Activated CD4-positive, alpha-beta T cell treated with anti-CD3 and anti-CD28 coated beads, Interleukin-2, amount 50 U/mL, for 4 hours (primary cell): ENCODE measurements at regions not wholly inside any gene's neighbourhood (a gene's known extent, or its start where the extent isn't known, plus 50 kb on each side); places are given as distances from the start of the nearest gene placed in this dataset.
"Not testable (repeated sequence)": the region's sequence is repeated elsewhere in the genome, so short reads cannot be mapped to it uniquely, and the experiment has no call there.

Experiments used
- DNase-seq, 2 experiments: peaks; one replicate each; pipeline ENCODE4 v3.0.0-alpha.2; 2020

DNA sequence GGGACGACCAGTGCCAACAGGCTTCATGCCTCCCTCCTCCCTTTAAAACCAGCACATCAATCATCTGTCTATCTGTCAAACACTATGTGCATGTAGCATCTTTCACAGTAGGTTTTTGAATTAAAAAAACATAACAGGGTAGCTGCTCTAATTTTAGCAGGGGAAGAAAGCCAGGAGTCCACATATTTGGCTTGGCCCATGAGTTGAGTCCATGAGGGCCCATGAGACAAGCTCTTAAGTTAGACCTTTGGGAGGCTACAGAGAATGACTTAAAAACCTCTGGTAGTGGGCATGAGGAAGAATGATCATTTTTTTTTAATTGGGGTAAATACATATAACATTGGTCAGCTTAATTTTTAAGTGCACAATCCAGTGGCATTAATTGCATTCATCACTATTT, 194.9 kb downstream of the UTRN start:
- DNase-seq, result no peak

DNA sequence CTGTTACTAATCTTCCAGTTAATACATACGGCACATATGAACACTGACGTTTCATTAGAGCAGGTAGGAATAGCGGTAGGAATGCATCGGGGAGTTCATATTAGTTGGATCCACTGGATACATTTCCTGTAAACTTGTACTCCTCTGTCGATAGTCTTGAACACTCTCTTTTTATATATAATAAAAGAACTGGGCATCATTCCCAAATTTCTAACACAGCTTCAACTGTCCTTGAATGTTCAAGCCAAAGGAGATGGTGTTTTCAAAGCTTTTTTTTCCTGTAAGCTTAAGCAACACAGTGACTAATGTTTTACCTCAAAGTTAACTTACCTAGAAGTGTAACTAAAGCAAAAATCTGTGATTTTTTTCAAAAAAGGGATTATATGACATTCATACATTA, 195.3 kb downstream of the UTRN start:
- no peak for DNase-seq

DNA sequence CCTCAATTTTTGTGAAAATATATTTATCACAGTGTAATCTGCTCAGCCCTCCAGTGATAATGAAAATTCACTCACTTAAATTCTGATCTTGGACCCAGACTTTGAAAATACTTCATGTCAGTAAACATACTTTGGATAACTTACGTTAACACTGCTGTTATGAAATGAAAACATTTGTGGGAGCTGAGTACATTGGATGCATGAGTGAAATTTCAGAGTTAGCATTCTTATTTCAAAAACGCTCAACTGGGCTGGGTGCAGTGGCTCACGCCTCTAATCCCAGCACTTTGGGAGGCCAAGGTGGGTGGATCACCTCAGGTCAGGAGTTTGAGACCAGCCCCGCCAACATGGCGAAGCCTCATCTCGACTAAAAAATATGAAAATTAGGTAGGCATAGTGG, 196.4 kb downstream of the UTRN start:
- DNase-seq, result no peak

DNA sequence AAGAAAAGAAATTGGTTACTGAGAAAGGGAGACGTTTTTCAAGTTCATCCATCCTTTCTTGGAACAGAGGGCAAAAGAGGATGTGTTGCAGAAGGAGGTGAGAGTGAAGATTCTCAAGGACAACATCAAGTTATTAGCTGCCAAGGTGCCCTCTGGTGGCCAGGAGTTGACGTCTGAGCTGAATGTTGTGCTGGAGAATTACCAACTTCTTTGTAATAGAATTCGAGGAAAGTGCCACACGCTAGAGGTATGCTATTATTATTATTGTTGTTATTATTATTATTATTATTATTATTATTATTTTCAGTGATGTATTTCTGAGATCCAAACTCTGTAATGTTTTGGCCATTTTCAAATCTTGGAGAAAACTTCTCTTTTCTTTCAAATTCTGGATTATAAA, 197.0 kb downstream of the UTRN start:
- peak; percentile 72 to 76 for DNase-seq

DNA sequence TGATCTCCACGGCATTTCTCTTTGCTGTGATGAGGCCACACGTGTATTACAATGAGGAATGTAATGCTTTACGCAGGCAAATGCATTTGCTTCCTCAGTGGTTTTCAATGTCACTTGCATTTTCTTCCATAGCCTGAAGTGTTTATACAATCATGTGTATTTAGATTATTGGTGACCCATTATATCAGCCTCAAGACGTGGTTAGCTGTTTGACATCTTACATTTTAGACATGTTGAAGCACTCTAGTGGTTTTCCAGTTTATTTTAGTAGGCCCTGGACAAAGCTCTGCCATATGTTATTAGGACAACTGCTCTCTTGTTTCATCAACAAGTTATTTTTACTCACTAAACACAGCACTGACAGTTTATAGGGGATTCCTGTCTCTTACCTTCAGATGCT, 200.4 kb downstream of the UTRN start:
- DNase-seq, result no peak

DNA sequence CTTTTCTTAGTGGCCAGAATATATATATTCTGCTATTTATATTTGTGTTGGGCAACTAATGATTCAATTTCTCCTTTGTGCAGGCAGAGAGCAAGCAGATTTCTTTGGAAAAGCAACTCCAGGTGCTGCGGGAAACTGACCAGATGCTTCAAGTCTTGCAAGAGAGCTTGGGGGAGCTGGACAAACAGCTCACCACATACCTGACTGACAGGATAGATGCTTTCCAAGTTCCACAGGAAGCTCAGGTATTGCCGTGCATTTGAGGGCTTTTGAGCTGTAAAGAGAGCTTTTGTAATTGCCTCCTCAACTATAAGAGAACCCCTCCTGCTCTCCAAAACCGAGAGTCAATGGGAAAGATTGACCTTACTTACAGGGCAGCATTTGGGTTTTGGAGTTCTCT, 203.5 kb downstream of the UTRN start:
- no peak for DNase-seq

DNA sequence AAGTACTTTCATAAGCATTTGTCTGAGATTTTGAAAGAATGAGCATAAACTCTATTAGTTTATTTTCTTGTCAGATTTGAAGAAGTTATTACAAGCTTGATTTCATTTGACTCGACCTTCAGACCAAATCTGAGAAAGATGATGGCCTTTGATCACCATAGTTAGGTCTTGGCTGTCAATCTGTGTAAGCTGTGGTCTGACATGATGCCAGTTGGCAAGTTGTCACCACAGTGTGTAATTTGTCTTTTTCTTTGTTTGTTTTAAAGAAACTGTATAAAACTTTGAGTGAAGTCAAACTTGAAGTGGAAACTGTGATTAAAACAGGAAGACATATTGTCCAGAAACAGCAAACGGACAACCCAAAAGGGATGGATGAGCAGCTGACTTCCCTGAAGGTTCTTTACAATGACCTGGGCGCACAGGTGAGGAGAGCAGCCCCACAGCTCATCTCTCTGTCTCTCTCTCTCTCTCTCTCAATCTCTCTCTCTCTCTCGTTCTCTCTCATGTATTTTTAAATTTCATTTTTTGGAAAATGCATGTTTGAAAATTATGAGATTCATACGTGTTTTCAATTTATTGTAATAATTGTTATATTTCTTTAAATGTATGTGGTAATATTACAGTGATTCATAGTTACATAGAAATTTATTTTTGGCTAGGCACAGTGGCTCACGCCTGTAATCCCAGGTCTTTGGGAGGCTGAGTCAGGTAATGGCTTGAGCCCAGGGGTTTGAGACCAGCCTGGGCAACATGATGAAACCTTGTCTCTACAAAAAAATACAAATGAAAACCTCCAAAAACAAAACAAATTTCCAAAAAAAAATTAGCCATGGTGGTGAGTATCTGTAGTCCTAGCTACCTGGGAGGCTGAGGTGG, 208.1 kb downstream of the UTRN start:
- no peak for DNase-seq

DNA sequence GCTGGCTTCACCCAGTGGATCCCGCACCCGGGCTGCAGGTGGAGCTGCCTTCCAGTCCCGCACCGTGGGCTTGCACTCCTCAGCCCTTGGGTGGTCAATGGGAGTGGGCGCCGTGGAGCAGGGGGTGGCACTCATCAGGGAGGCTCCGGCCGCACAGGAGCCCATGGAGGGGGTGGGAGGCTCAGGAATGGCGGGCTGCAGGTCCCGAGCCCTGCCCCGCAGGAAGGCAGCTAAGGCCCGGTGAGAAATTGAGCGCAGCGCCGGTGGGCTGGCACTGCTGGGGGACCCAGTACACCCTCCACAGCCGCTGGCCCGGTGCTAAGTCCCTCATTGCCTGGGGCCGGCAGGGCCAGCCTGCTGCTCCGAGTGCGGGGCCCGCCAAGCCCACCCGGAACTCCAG, 209.9 kb downstream of the UTRN start:
- not testable (repeated sequence) for DNase-seq

DNA sequence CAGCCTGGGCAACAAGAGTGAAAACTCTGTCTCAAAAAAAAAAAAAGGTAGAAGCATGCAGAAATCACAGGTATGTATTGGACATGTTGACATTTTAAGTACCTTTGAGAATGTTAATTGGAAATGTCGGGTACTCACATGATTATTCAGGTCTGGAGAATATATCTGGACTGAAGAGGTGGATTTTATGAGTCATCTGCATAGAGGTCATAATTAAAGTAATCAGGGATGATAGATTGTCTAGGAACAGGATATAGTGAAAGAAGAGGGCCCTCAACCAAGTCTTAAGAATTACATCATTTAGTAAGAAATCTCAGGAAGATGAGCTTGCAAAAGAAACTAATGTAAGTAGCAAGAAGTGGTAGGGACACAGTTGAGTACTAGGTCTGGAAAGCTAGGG, 212.5 kb downstream of the UTRN start:
- DNase-seq, result no peak

DNA sequence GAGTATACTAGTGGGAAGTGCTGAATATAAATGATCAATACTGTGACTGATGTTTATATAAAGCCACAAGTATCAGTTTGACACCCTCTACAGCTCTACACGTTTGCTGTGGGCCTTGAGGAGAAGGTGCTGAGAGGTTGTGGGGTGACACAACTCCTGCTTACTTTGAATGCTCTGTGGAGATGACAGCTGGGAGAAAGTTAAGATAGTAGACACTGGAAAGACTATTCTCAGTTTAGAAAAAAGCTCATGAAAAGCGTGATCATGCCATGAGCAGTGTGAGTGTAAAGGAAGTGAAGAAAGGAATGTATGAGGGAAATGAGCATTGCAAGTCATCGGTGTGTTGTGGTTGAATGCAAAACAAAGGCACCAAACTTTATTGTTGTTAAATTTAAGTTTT, 215.8 kb downstream of the UTRN start:
- DNase-seq, result no peak

DNA sequence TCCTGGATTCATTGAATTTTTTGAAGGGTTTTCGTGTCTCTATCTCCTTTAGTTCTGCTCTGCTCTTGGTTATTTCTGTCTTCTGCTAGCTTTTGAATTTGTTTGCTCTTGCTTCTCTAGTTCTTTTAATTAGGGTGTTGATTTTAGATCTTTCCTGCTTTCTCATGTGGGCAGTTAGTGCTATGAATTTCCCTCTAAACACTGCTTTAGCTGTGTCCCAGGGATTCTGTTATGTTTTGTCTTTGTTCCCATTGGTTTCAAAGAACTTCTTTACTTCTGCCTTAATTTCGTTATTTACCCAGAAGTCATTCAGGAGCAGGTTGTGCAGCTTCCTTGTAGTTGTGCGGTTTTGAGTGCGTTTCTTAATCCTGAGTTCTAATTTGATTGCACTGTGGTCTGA, 220.1 kb downstream of the UTRN start:
- not testable (repeated sequence) for DNase-seq

DNA sequence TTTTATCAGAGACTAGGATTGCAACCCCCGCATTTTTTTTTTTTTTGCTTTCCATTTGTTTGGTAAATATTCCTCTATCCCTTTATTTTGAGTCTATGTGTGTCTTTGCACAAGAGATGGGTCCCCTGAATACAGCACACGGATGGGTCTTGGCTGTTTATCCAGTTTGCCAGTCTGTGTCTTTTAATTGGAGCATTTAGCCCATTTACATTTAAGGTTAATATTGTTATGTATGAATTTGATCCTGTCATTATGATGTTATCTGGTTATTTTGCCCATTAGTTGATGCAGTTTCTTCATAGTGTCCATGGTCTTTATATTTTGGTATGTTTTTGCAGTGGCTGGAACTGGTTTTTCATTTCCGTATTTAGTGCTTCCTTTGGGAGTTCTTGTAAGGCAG, 220.9 kb downstream of the UTRN start:
- DNase-seq, result not testable (repeated sequence)

DNA sequence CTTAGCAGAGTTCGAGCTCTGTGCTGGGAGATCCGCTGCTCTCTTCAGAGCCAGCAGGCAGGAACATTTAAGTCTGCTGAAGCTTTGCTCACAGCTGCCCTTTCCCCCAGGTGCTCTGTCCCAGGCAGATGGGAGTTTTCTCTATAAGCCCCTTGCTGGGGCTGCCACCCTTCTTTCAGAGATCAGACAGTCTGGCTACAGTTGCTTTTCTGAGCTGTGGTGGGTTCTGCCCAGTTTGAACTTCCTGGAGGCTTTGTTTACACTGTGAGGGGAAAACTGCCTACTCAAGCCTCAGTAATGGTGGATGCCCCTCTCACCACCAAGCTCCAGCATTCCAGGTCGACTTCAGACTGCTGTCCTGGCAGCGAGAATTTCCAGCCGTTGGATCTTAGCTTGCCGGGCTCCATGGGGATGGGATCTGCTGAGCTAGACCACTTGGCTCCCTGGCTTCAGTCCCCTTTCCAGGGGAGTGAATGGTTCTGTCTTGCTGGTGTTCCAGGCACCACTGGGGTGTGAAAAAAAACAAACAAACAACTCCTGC, 222.7 kb downstream of the UTRN start:
- DNase-seq, result not testable (repeated sequence)

DNA sequence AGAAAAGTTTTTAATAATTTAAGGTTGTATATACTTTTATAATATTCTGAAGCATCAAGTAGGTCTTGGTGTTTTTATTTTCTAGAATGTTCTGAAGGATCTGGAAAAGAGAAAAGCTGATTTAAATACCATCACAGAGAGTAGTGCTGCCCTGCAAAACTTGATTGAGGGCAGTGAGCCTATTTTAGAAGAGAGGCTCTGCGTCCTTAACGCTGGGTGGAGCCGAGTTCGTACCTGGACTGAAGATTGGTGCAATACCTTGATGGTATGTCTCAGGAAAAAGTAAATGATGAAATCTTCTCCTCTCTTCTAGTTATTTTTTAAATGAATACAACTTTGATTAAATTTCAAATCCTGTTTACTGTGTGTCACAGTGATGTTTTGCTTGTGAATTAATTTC, 225.7 kb downstream of the UTRN start:
- DNase-seq, result no peak

DNA sequence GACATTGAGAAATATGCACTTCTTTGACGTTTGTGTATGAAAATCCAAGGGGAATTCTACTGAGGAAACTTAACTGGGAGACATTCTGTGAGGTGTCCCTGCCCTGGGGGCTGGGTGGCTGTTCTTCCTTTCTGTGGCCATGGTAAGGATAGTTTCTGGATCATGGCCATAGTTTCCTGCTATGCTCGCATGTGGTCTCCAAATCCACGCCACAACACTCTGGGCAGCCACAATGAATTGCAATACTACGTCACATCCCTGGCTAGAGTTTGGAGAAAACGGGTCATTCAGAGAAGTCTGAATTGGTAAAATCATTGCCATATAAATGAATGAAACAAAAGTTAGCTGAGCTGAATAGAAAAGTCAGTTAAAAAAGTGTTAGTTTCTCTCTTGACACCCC, 230.6 kb downstream of the UTRN start:
- DNase-seq, result no peak

DNA sequence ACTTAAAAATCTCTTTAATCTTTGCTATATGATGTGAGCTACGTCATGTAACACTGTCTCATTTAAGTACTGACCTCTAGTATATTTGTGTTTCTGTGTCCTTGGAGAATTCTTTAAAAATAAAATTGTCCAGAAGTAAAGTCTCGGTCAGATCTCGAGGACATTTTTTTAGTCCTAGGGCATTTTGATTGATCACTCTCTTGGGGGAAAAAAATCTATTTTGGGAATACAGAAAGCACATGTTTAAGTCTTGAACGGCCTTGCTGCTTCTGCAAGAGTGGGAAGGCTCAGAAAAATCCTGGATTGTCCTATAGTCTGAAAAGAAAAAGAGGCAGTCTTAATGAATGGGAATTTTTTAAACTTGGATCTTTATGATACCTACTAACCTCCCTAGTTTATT, 234.3 kb downstream of the UTRN start:
- DNase-seq, result no peak

DNA sequence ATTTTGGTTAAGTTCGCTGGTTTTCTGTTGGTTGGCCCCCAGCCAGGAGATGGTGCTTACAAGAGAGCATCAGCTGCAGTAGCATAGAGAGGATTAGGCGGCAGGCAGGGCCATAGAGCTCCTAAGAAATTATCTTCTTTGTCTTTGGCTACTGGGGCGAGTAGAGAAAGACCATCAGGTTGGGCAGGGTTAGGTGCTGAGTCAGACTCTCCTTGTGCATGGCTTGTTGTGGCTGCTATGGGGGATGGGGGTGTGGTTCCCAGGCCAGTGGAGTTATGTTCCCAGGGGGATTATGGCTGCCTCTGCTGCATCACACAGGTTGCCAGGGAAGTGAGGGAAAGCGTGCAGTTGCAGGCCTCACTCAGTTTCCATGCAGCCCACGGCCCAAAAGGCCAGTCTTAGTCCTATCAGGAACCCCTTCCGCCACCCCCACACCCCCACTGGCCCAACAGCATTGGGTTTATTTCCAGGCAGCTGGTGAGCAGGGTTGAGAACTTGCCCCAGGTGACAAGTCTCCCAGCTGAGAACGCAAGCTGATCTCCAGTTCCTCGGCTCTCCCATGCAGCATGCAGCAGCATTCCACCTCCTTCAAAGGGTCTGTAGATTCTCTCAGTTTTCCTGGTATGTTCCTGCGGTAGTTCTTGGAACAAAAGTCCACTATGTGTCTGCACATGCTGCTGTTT, 243.7 kb downstream of the UTRN start:
- DNase-seq, result no peak

DNA sequence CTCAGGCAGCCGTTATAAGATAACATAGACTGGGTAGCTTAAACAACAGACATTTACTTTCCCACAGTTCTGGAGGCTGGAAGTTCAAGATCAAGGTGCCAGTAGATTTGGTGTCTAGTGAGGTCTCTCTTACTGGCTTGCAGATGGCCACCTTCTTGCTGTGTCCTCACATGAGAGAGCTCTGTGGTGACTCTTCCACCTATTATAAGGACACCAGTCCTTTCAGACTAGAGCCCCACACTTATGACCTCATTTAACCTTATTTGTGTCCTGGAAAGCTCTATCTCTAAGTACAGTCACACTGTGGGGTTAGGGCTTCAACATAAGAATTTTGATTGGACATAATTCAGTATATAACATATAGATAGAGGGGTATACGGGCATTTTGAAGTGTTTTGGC, 245.0 kb downstream of the UTRN start:
- no peak for DNase-seq

DNA sequence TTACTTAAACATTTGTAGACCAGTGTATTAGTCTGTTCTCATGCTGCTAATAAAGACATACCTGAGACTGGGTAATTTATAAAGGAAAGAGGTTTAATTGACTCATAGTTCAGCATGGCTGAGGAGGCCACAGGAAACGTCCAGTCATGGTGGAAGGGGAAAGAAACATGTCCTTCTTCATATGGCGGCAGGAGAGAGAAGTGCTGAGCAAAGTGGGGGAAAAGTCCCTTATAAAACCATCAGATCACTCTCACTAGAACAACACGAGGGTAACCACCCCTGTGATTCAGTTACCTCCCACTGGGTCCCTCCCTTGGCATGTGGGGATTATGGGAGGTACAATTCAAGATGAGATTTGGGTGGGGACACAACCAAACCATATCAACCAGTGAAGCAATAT, 247.1 kb downstream of the UTRN start:
- not testable (repeated sequence) for DNase-seq

DNA sequence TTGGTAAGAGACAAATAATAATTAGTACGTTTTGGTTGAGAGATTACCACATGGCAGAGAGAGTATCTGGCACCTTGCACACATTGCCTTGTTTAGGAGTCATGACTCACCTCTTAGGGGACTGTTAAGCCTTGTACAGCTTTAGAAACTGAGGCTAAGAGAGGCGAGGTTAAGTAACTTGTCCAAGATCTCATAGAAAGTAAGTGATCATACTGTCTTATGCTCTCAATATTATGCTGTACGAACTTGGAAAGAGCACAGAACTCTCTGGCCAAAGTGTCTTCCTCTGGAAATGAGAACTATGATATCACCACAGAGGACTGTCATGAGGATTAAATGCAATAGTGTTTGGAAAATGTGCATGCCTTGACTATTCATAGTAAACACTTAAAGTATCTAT, 249.0 kb downstream of the UTRN start:
- no peak for DNase-seq

DNA sequence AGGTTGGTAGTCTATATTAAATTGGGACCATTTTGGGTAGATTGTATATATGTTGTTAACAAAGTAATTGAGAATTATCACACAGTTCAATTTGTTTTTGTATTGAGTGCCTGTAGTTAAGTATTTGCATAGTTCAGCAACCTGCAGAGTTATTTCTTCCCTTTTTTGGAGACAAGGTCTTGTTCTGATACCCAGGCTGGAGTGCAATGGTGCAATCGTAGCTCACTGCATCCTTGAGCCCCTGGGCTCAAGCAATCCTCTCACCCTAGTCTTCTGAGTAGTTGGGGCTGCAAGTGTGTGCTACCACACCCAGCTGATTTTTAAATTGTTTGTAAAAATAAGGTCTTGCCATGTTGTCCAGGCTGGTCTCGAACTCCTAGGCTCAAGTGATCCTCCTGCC, 250.5 kb downstream of the UTRN start:
- no peak for DNase-seq

DNA sequence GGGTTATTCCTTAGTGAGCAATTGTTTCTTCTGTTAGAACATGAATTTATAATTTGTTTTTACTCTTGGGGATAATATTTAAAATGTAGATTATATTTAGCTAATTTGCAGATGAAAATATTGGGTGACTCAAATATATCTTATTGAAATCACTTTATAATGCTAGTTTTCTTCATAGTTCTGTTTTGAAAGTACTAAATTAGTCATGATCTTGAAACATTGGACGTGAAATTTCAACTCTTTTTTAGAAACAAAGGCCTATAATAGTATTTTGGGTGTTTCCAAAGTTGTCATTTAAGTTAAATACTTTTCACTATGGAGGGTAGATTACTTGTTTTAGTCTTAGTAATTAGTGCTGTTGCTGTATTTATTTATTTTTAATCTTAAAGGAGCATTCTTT, 250.9 kb downstream of the UTRN start:
- no peak for DNase-seq

DNA sequence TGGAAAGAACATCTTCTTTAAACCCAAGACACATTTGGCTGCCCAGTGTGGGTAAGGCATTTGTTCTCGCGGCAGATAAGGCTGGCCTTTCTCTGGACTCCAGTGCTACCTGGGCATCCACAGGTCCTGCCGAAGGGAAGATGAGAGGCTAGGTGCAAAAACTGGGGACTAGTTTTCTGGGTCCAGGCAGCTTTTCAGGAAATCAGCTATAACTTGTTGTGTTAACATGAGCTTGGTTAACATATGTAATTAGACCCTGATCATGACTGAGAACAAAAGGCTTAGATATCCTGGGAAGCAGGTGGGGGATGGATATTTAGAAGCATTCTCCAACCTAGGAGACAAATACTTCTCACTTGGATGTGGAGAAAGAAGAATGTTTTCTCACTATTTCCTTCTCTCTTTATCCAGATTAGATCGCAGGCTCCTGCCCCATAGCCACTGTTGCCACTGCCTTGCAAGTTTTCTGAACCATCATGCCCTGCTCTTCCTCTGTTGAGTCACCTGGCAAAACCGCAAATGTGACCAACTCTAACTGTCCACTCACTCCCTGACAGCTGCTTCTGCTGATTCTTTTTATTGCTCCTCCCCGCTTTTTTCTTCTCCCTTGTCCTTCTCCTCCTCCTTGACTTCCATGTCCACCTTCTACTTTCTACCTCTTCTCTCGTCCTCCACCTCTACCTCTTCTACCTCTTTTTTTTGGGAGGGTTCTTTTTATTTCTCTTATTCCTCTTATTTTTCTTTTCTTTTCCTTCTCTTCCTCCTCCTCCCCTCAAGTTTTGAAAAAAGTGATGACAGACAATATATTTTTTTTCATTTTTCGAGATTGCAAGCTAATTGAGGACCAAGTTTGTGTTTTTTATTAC, 258.1 kb downstream of the UTRN start:
- no peak for DNase-seq
